Brain microvascular endothelial cell (primary cell): ENCODE measurements at regions not wholly inside any gene's neighbourhood (a gene's known extent, or its start where the extent isn't known, plus 50 kb on each side); places are given as distances from the start of the nearest gene placed in this dataset.

Experiments used
- DNase-seq: peaks from one replicate; pipeline ENCODE4 v3.0.0-alpha.2; 2020
- H3K27ac ChIP-seq: fragments of 250-450 bp; sonication (Bioruptor Pico); 2 replicates; pipeline ENCODE4 v1.5.1; 2020; ENCODE audit warnings: mild to moderate bottlenecking, moderate library complexity
- H3K27me3 ChIP-seq: fragments of 250-450 bp; sonication (Bioruptor Pico); replicated peaks from 2 replicates; pipeline ENCODE4 v1.5.1; 2020; ENCODE audit warnings: mild to moderate bottlenecking
- H3K36me3 ChIP-seq: fragments of 250-450 bp; sonication (Bioruptor Pico); replicated peaks from 2 replicates; pipeline ENCODE4 v1.5.1; 2020; ENCODE audit warnings: mild to moderate bottlenecking
- H3K4me3 ChIP-seq: 2 replicates; pipeline ENCODE4 v1.5.1; 2011; ENCODE audit warnings: low read depth, mild to moderate bottlenecking, control low read depth, low read length, moderate library complexity
- CTCF ChIP-seq: IDR thresholded peaks from 2 replicates; pipeline ENCODE4 v1.5.1; 2011; ENCODE audit warnings: low read depth, mild to moderate bottlenecking, moderate library complexity, low read length, control low read depth, inconsistent platforms; ENCODE audit errors: missing control alignments
- in situ Hi-C: cut with HindIII; loops from 2 replicates; pipeline ENCODE4 v1.10.0; 2017; ENCODE audit warnings: low sequenced_read_pairs, low pct_ligation_motif_present

- H3K27ac ChIP-seq: no peak overlapping the region
- no peak overlapping the region for H3K4me3 ChIP-seq
- DNase-seq: no peak
- no peak for TF ChIP-seq CTCF
- in situ Hi-C loops: no loop called here
- H3K36me3 ChIP-seq: no peaks in the 10 kb centered on the region
- peaks cover 29% of the 10 kb centered on the region for H3K27me3 ChIP-seq
These were observed 58.1 kb upstream of the NEURL1B start for GRCh38 chr5:172582940-172583339.

- no peak overlapping the region for H3K27ac ChIP-seq
- H3K36me3 ChIP-seq: no peaks in the 10 kb centered on the region
- in situ Hi-C loops: no loop called here
- no peak for DNase-seq
- peaks cover 23% of the 10 kb centered on the region for H3K27me3 ChIP-seq
- TF ChIP-seq CTCF: no peak
- no peak overlapping the region for H3K4me3 ChIP-seq
These were observed 59.7 kb upstream of the NEURL1B start for GRCh38 chr5:172581315-172581714.

- TF ChIP-seq CTCF: no peak
- Histone ChIP-seq H3K27me3 (peaks cover 17% of the 10 kb centered on the region), H3K27ac (no peak overlapping the region), H3K4me3 (no peak overlapping the region), H3K36me3 (no peaks in the 10 kb centered on the region)
- DNase-seq: no peak
- in situ Hi-C loops: no loop called here
These were observed 61.6 kb upstream of the NEURL1B start for GRCh38 chr5:172579403-172579990.

- no peak for TF ChIP-seq CTCF
- Histone ChIP-seq H3K36me3 (no peaks in the 10 kb centered on the region), H3K27me3 (peaks cover 11% of the 10 kb centered on the region), H3K27ac (no peak overlapping the region), H3K4me3 (no peak overlapping the region)
- no peak for DNase-seq
- in situ Hi-C loops: no loop called here
These were observed 63.7 kb upstream of the NEURL1B start for GRCh38 chr5:172577267-172577909.

GRCh38 chr5:172575816-172576545 is 65.1 kb upstream of the NEURL1B start:
- Histone ChIP-seq H3K36me3 (no peaks in the 10 kb centered on the region), H3K27ac (no peak overlapping the region), H3K4me3 (no peak overlapping the region), H3K27me3 (peaks cover 14% of the 10 kb centered on the region)
- TF ChIP-seq CTCF: no peak
- in situ Hi-C loops: no loop called here
- no peak for DNase-seq
